Gastrocnemius medialis (tissue), 4 donors: ENCODE measurements at regions not wholly inside any gene's neighbourhood (a gene's known extent, or its start where the extent isn't known, plus 50 kb on each side); places are given as distances from the start of the nearest gene placed in this dataset.
"Not testable (repeated sequence)": the region's sequence is repeated elsewhere in the genome, so short reads cannot be mapped to it uniquely, and the experiment has no call there.

Experiments
- ATAC-seq, 2 donors: fragments of 150-250 bp; one replicate each; pipeline ENCODE4 v1.9.1; 2016
- DNase-seq, 2 donors: peaks; one replicate each; pipeline ENCODE4 v3.0.0-alpha.2; 2019
- H3K27ac ChIP-seq, 4 donors: fragments of 200-600 bp; sonication (generic); 1 replicate in 1 of 4; 2 replicates in 3 of 4; pipeline ENCODE4 v1.5.1; 2016 to 2018; ENCODE audit warnings: mild to moderate bottlenecking in 2 of 4, moderate library complexity in 1 of 4
- H3K27me3 ChIP-seq, 3 donors: fragments of 200-600 bp; sonication (generic) in 2 of 3; 1 replicate in 1 of 3; 2 replicates in 2 of 3; pipeline versions ENCODE4 v1.5.1 to v1.6.0; 2016 to 2019; ENCODE audit warnings: mild to moderate bottlenecking in 1 of 3, moderate library complexity in 1 of 3
- H3K36me3 ChIP-seq, 2 donors: fragments of 200-600 bp; sonication (generic) in 1 of 2; one replicate each; pipeline ENCODE4 v1.5.1; 2017 to 2018
- H3K4me1 ChIP-seq, 2 donors: fragments of 200-600 bp; sonication (generic) in 1 of 2; one replicate each; pipeline ENCODE4 v1.5.1; 2016 to 2017; ENCODE audit warnings: mild to moderate bottlenecking in 2 of 2
- H3K4me3 ChIP-seq, 4 donors: fragments of 200-600 bp; sonication (generic) in 3 of 4; 1 replicate in 1 of 4; 2 replicates in 3 of 4; pipeline ENCODE4 v1.5.1; 2016 to 2019; ENCODE audit warnings: mild to moderate bottlenecking in 2 of 4
- H3K9me3 ChIP-seq, 3 donors: fragments of 200-600 bp; sonication (generic) in 2 of 3; 1 replicate in 1 of 3; 2 replicates in 2 of 3; pipeline ENCODE4 v1.5.1; 2016 to 2019
- CTCF ChIP-seq, 5 experiments: fragments of 450-650 bp in 3 of 5; fragments of 200-600 bp in 2 of 5; sonication (generic) in 2 of 5; IDR thresholded peaks in 4 of 5; conservative IDR thresholded peaks in 1 of 5; 1 replicate in 4 of 5; 2 replicates in 1 of 5; pipeline ENCODE4 v1.5.1; 2016 to 2019; ENCODE audit warnings: antibody characterized with exemption in 5 of 5, mild to moderate bottlenecking in 3 of 5, moderate library complexity in 3 of 5
- POLR2A ChIP-seq, 2 donors: fragments of 450-650 bp; IDR thresholded peaks; one replicate each; pipeline ENCODE4 v1.6.1; 2017; ENCODE audit warnings: antibody characterized with exemption in 2 of 2, mild to moderate bottlenecking in 2 of 2, moderate library complexity in 2 of 2
- in situ Hi-C, 4 donors: fragments of 200-750 bp; cut with MboI; loops; one replicate each; pipeline versions ENCODE4 v1.15.0 to v1.8.0; 2017; ENCODE audit warnings: low sequenced_read_pairs in 4 of 4
- intact Hi-C: fragments of 100-400 bp; cut with DNase I; formaldehyde crosslinking; loops from one replicate; pipeline ENCODE4 v1.15.1; 2023; ENCODE audit warnings: low total_unique reads

DNA sequence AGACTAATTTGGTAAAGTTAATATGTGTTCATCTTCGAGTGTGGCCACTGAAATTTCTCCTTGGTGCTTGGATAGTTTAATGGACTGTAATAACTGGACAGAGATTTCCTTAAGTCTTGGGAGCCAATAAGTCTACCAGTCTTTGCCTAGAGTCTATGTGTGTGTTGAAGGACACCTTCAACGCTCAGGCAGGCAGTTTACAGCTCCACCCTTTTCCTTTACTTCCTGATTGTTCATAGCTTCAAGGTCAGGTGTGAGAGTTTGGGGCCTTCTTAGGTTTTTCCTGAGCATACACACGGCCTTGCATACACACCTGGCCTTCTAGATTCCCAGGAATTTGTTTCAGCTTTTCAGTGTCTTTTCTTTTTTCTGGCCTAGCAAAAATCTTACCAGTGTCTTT, 355.3 kb upstream of the AMOT start:
- Histone ChIP-seq H3K27ac (no peak overlapping the region), H3K36me3 (no peaks in the 10 kb centered on the region), H3K9me3 (peaks cover 0 to 5% (median 0%) of the 10 kb centered on the region in 3 donors), H3K27me3 (peaks cover 0 to 3% (median 0%) of the 10 kb centered on the region in 3 donors), H3K4me1 (no peaks in the 10 kb centered on the region), H3K4me3 (no peak overlapping the region)
- TF ChIP-seq CTCF (IDR thresholded peaks at IDR 0.05 in 4 of 5, conservative IDR thresholded peaks at IDR 0.05 in 1 of 5) (no peak), POLR2A (IDR thresholded peaks at IDR 0.05) (no peak)
- DNase-seq (no peak), ATAC-seq (no peak)
- intact Hi-C loops = no loop called here
- in situ Hi-C loops = no loop called here

GRCh38 chrX:113192418-113192817, 351.8 kb upstream of the AMOT start:
- no peak overlapping the region for H3K4me3 ChIP-seq
- peaks cover 0 to 5% (median 0%) of the 10 kb centered on the region in 3 donors for H3K9me3 ChIP-seq
- in situ Hi-C loops (no loop called here), intact Hi-C loops (no loop called here)
- H3K36me3 ChIP-seq = no peaks in the 10 kb centered on the region
- peaks cover 0 to 3% (median 0%) of the 10 kb centered on the region in 3 donors for H3K27me3 ChIP-seq
- no peak for TF ChIP-seq POLR2A (IDR thresholded peaks at IDR 0.05)
- no peak for TF ChIP-seq CTCF (IDR thresholded peaks at IDR 0.05 in 4 of 5, conservative IDR thresholded peaks at IDR 0.05 in 1 of 5)
- H3K4me1 ChIP-seq = no peaks in the 10 kb centered on the region
- DNase-seq (no peak), ATAC-seq (no peak)
- H3K27ac ChIP-seq = no peak overlapping the region

DNA sequence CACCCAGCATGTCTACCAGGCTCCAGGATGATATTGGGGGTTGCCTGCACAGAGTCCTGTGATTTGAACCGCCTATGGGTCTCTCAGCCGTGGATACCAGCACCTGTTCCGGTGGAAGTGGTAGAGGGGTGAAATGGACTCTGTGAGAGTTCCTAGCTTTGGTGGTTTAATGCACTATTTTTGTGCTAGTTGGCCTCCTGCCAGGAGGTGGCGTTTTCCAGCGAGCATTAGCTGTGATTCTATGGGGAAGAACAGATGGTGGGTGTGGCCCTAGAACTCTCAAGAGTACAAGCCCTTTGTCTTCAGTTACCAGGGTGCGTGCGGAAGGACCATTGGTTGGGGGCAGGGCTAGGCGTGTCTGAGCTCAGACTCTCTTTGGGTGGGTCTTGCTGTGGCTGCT, 316.9 kb upstream of the AMOT start:
- in situ Hi-C loops = no loop called here
- H3K36me3 ChIP-seq = no peaks in the 10 kb centered on the region
- H3K27ac ChIP-seq = no peak overlapping the region
- no peaks in the 10 kb centered on the region for H3K9me3 ChIP-seq
- H3K27me3 ChIP-seq = no peaks in the 10 kb centered on the region
- no peaks in the 10 kb centered on the region for H3K4me1 ChIP-seq
- no peak for DNase-seq
- intact Hi-C loops = no loop called here
- ATAC-seq = no peak
- TF ChIP-seq POLR2A (IDR thresholded peaks at IDR 0.05) (no peak), CTCF (IDR thresholded peaks at IDR 0.05 in 4 of 5, conservative IDR thresholded peaks at IDR 0.05 in 1 of 5) (no peak)
- no peak overlapping the region for H3K4me3 ChIP-seq

- H3K4me1 ChIP-seq, H3K9me3 ChIP-seq, ATAC-seq, H3K27ac ChIP-seq, H3K36me3 ChIP-seq, DNase-seq, in situ Hi-C loops, H3K27me3 ChIP-seq, intact Hi-C loops, H3K4me3 ChIP-seq: not testable (repeated sequence)
These were observed 313.7 kb upstream of the AMOT start for GRCh38 chrX:113154315-113154714.

DNA sequence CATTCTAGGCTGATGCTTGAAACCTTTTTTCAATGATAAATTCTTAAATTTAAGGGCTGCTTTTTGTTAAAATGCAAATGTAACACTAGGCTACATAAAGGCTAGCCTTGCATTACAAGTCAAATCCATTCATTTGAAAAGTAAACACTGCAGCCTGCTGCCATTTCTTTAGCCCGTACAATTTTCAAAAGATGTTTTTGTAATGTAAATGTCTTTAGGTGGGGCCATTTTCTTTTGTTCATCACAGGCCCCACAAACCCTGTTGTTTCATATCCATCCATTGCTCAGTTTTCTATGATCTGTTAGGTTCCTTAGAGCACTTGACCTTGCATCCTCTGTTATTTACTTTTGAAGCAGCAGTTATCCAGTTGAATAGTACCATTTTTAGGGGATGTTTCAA, 296.2 kb upstream of the AMOT start:
- in situ Hi-C loops = no loop called here
- Histone ChIP-seq H3K36me3 (no peaks in the 10 kb centered on the region), H3K27me3 (no peaks in the 10 kb centered on the region), H3K9me3 (no peaks in the 10 kb centered on the region), H3K4me1 (no peaks in the 10 kb centered on the region), H3K4me3 (no peak overlapping the region), H3K27ac (no peak overlapping the region)
- DNase-seq = no peak
- intact Hi-C loops = no loop called here
- TF ChIP-seq CTCF (IDR thresholded peaks at IDR 0.05 in 4 of 5, conservative IDR thresholded peaks at IDR 0.05 in 1 of 5) (no peak), POLR2A (IDR thresholded peaks at IDR 0.05) (no peak)
- no peak for ATAC-seq
